A673 (cell line): ENCODE measurements at regions not wholly inside any gene's neighbourhood (a gene's known extent, or its start where the extent isn't known, plus 50 kb on each side); places are given as distances from the start of the nearest gene placed in this dataset.

Source experiments
- BruUV-seq: library from RNA; stranded (reverse); fragments of 400-500 nt; replicated peaks from 2 replicates; lab custom pipeline; 2021; lab: Mats Ljungman, UMichigan
- CTCF ChIA-PET: fragments of 300-600 bp; sonication (Branson Sonifier 250); formaldehyde crosslinking; loops from one replicate; lab custom pipeline; 2022; ENCODE audit warnings: antibody characterized with exemption; lab: Charles Lee
- POLR2A ChIA-PET: fragments of 300-600 bp; sonication (Branson Sonifier 250); formaldehyde crosslinking; loops from one replicate; lab custom pipeline; 2022; ENCODE audit warnings: antibody characterized with exemption; ENCODE audit not compliant: low non-redundant PET; lab: Charles Lee
- DNase-seq: peaks from one replicate; pipeline ENCODE4 v3.0.0-alpha.2; 2015; ENCODE audit warnings: low spot score
- H3K27ac ChIP-seq: fragments of 200-600 bp; sonication (generic); 2 replicates; pipeline ENCODE4 v1.5.1; 2016; ENCODE audit warnings: mixed run types, low read depth, mild to moderate bottlenecking, mixed read lengths, antibody characterized with exemption, low read length; ENCODE audit not compliant: poor library complexity, severe bottlenecking
- H3K27me3 ChIP-seq: fragments of 200-600 bp; sonication (generic); replicated peaks from 2 replicates; pipeline ENCODE4 v1.6.1; 2017; ENCODE audit warnings: mixed run types, low read depth, mild to moderate bottlenecking, mixed read lengths, antibody characterized with exemption, low read length; ENCODE audit not compliant: insufficient read depth, poor library complexity
- H3K36me3 ChIP-seq: fragments of 200-600 bp; sonication (generic); 2 replicates; pipeline ENCODE4 v1.6.1; 2016; ENCODE audit warnings: mixed run types, mild to moderate bottlenecking, mixed read lengths, antibody characterized with exemption, low read length; ENCODE audit not compliant: insufficient read depth, poor library complexity, severe bottlenecking
- H3K4me1 ChIP-seq: fragments of 200-600 bp; sonication (generic); 2 replicates; pipeline ENCODE4 v1.6.1; 2017; ENCODE audit warnings: mixed run types, mild to moderate bottlenecking, mixed read lengths, antibody characterized with exemption, low read length; ENCODE audit not compliant: insufficient read depth, poor library complexity, severe bottlenecking
- H3K4me3 ChIP-seq: fragments of 200-600 bp; sonication (generic); 2 replicates; pipeline ENCODE4 v1.5.1; 2016; ENCODE audit warnings: low read depth, mixed run types, mild to moderate bottlenecking, mixed read lengths, low read length; ENCODE audit not compliant: poor library complexity, severe bottlenecking
- H3K9me3 ChIP-seq: fragments of 200-600 bp; sonication (generic); 2 replicates; pipeline ENCODE4 v1.6.1; 2016; ENCODE audit warnings: mixed run types, low read depth, mild to moderate bottlenecking, mixed read lengths, antibody characterized with exemption, low read length; ENCODE audit not compliant: poor library complexity, severe bottlenecking
- EZH2 ChIP-seq: fragments of 200-600 bp; sonication (generic); IDR thresholded peaks from 2 replicates; pipeline ENCODE4 v1.6.1; 2017; ENCODE audit warnings: borderline replicate concordance, low read depth, mild to moderate bottlenecking, mixed read lengths, antibody characterized with exemption, low read length; ENCODE audit not compliant: poor library complexity, severe bottlenecking
- intact Hi-C: fragments of 100-400 bp; cut with micrococcal nuclease; formaldehyde crosslinking; loops from one replicate; pipeline ENCODE4 v1.10.0; 2022; ENCODE audit not compliant: unreplicated experiment
- TF ChIP-seq, protein P1 (sequence below): fragments of 300-800, 200-600 bp; sonication (generic); conservative IDR thresholded peaks from 2 replicates; pipeline ENCODE4 v1.5.1; 2017; ENCODE audit warnings: low read depth, mild to moderate bottlenecking, antibody characterized with exemption, low read length, moderate library complexity, mixed read lengths

DNA sequence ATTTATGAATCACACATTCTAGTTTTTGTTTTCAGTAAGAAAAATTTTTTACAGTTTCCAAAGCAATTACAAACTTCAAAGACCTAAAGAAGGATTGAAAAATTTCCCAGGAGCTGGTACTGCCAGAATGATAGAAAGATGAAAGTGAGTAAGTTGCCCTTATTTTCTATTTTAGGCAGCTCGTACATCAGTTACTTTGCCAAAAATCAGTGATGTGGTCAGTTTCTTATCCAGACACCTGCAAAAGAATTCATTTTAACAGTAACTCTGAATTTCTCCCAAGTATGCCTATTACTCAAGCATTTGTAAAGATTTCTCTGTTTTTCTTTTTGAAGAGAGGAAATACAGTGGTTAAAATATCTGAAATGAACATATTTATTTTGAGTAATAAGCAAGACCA lies 976.3 kb upstream of the RAG2 start:
- BruUV-seq, result no TSS peak
- intact Hi-C loops, result no loop called here
- Histone ChIP-seq H3K36me3 (no peaks in the 10 kb centered on the region), H3K4me3 (no peak overlapping the region), H3K27ac (no peak overlapping the region), H3K9me3 (no peaks in the 10 kb centered on the region), H3K27me3 (no peaks in the 10 kb centered on the region), H3K4me1 (no peaks in the 10 kb centered on the region)
- ChIA-PET CTCF (no interaction called here), POLR2A (no interaction called here)
- no peak for DNase-seq
- no peak for TF ChIP-seq EZH2
- TF ChIP-seq, protein P1, sequence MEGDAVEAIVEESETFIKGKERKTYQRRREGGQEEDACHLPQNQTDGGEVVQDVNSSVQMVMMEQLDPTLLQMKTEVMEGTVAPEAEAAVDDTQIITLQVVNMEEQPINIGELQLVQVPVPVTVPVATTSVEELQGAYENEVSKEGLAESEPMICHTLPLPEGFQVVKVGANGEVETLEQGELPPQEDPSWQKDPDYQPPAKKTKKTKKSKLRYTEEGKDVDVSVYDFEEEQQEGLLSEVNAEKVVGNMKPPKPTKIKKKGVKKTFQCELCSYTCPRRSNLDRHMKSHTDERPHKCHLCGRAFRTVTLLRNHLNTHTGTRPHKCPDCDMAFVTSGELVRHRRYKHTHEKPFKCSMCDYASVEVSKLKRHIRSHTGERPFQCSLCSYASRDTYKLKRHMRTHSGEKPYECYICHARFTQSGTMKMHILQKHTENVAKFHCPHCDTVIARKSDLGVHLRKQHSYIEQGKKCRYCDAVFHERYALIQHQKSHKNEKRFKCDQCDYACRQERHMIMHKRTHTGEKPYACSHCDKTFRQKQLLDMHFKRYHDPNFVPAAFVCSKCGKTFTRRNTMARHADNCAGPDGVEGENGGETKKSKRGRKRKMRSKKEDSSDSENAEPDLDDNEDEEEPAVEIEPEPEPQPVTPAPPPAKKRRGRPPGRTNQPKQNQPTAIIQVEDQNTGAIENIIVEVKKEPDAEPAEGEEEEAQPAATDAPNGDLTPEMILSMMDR, result no peak

DNA sequence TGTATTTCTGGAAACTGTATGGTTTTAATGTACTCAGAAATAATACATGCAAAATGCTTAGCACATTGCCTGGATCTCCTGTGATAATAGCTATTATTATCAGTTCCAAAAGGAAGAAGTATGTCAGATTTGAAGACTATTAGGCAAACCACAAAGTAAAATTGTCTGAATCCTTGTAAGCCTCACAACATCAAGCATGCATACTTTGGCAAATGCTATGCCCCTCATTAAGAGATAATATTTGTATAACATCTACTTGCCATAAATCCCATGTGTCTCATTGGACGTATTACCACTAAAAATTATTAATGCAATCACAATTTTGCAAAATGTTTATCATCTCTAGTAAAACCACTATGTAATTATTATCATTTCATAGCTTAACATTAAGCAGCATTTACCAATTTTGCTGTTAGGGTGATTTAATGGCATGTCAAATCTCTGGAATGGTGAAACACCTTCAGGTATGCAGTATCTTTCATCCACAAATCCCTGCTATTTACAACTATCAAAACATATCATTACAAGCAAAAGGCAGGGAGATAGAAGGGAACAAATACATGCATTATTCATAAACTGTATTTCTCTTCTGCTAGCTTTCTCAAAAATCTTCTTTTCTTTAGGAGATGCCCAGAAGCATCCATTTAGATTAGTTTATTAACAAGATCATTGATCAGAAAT lies 974.6 kb upstream of the RAG2 start:
- CTCF ChIA-PET, result no interaction called here
- BruUV-seq, result no TSS peak
- H3K27ac ChIP-seq, result no peak overlapping the region
- no peaks in the 10 kb centered on the region for H3K36me3 ChIP-seq
- no peak for DNase-seq
- no peaks in the 10 kb centered on the region for H3K4me1 ChIP-seq
- POLR2A ChIA-PET, result interaction anchor here (0.7 kb wide), 1 partner anchor 121 kb away, joined by 4 read pairs; no protein-coding TSS in a partner anchor
- H3K9me3 ChIP-seq, result no peaks in the 10 kb centered on the region
- no peak overlapping the region for H3K4me3 ChIP-seq
- intact Hi-C loops, result no loop called here
- H3K27me3 ChIP-seq, result no peaks in the 10 kb centered on the region
- no peak for TF ChIP-seq EZH2
- TF ChIP-seq, protein P1, result no peak

DNA sequence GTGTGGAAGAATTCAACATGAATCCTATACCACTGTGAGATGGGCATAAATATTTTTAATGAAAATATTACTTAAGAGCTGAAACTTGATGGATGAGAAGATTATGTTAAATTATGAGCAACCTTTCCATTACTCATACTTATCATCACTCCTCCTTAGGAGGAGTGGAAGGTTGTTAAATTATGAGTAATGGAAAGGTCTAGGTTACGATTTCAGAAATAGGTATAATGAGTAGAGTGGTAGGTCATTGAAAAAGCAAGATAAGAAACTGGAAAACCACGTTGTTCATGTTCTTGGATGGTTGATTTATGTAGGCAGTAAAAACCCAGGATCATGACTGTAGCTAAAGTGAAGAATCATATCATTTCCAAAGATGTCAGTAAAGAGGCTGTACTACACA lies 973.2 kb upstream of the RAG2 start:
- H3K4me3 ChIP-seq, result no peak overlapping the region
- CTCF ChIA-PET, result no interaction called here
- intact Hi-C loops, result no loop called here
- H3K4me1 ChIP-seq, result no peaks in the 10 kb centered on the region
- POLR2A ChIA-PET, result no interaction called here
- no TSS peak for BruUV-seq
- H3K9me3 ChIP-seq, result no peaks in the 10 kb centered on the region
- no peak overlapping the region for H3K27ac ChIP-seq
- TF ChIP-seq EZH2, result no peak
- TF ChIP-seq, protein P1, result no peak
- no peaks in the 10 kb centered on the region for H3K27me3 ChIP-seq
- no peaks in the 10 kb centered on the region for H3K36me3 ChIP-seq
- no peak for DNase-seq
